K562 (cell line): ENCODE measurements at regions not wholly inside any gene's neighbourhood (a gene's known extent, or its start where the extent isn't known, plus 50 kb on each side); places are given as distances from the start of the nearest gene placed in this dataset.

Experiments used
- ATAC-seq: fragments of 200-7000 bp; cut with Tn5 transposase; 3 replicates; pipeline ENCODE4 v1.9.1; 2020; ENCODE audit warnings: moderate library complexity
- BruUV-seq: library from RNA; stranded (reverse); fragments of 400-500 nt; replicated peaks from 2 replicates; lab custom pipeline; 2021; lab: Mats Ljungman, UMichigan
- CTCF ChIA-PET: fragments of 300-600 bp; formaldehyde crosslinking; extraction: SDS; loops from one replicate; lab custom pipeline; 2021; ENCODE audit warnings: low intra/inter-chr PET ratio; lab: Yijun Ruan, JAX
- POLR2A ChIA-PET: fragments of 300-600, 350-650 bp; sonication (Branson Sonifier 250); formaldehyde crosslinking; extraction: SDS; loops from one replicate; lab custom pipeline; 2021; ENCODE audit warnings: antibody characterized with exemption, inconsistent platforms; lab: Yijun Ruan, JAX
- DNase-seq, 4 experiments: peaks; one replicate each; pipeline versions ENCODE4 v3.0.0 to v3.0.0-alpha.2; 2011 to 2018; ENCODE audit warnings: low spot score in 3 of 4, mixed read lengths in 3 of 4; ENCODE audit errors: extremely low read depth in 1 of 4
- FAIRE-seq: peaks from 2 replicates; lab custom pipeline; 2011; peaks lifted over from hg19 to GRCh38; lab: Jason Lieb, UNC
- H2AFZ ChIP-seq: 2 replicates; pipeline ENCODE4 v1.6.0; 2011; ENCODE audit warnings: low read depth, low read length, control low read depth, inconsistent platforms
- H3K27ac ChIP-seq: fragments of 200-600 bp; 3 replicates; pipeline ENCODE4 v1.8.0; 2011; ENCODE audit warnings: low read depth, mild to moderate bottlenecking, control low read depth, inconsistent platforms, low read length, moderate library complexity, mixed read lengths; ENCODE audit errors: extremely low read depth
- H3K27me3 ChIP-seq, 2 experiments: fragments of 300-600 bp in 1 of 2; 2 replicates in 1 of 2; 3 replicates in 1 of 2; pipeline versions ENCODE4 v1.6.0 to v1.8.0; 2011; ENCODE audit warnings: inconsistent platforms in 2 of 2, low read length in 2 of 2, mild to moderate bottlenecking in 1 of 2, mixed read lengths in 1 of 2, moderate library complexity in 1 of 2; ENCODE audit not compliant: control insufficient read depth in 2 of 2, insufficient read depth in 2 of 2
- H3K36me3 ChIP-seq: fragments of 300-600 bp; 3 replicates; pipeline ENCODE4 v1.8.0; 2011; ENCODE audit warnings: mild to moderate bottlenecking, low read length, inconsistent platforms; ENCODE audit not compliant: control insufficient read depth, insufficient read depth
- H3K4me1 ChIP-seq, 2 experiments: fragments of 200-600 bp in 1 of 2; replicated peaks in 1 of 2; 2 replicates in 1 of 2; 3 replicates in 1 of 2; pipeline versions ENCODE4 v1.5.1 to v1.8.0; 2011; ENCODE audit warnings: inconsistent platforms in 2 of 2, low read length in 2 of 2, mild to moderate bottlenecking in 1 of 2, mixed read lengths in 1 of 2, moderate library complexity in 1 of 2; ENCODE audit not compliant: control insufficient read depth in 2 of 2, insufficient read depth in 2 of 2
- H3K4me2 ChIP-seq: 2 replicates; pipeline ENCODE4 v1.6.1; 2011; ENCODE audit warnings: low read length, control low read depth, inconsistent platforms, mixed read lengths; ENCODE audit not compliant: insufficient read depth
- H3K4me3 ChIP-seq: fragments of 200-600 bp; sonication (generic), shearing (Covaris generic); 2 replicates; pipeline ENCODE4 v1.5.1; 2016; ENCODE audit warnings: control low read depth, inconsistent platforms
- H3K79me2 ChIP-seq: fragments of 200-600 bp; 3 replicates; pipeline ENCODE4 v1.8.0; 2011; ENCODE audit warnings: low read length, inconsistent platforms; ENCODE audit not compliant: control insufficient read depth, insufficient read depth
- H3K9ac ChIP-seq, 2 experiments: 2 replicates each; pipeline versions ENCODE4 v1.6.0 to v1.6.1; 2011; ENCODE audit warnings: low read depth in 2 of 2, low read length in 2 of 2, control low read depth in 1 of 2, inconsistent platforms in 1 of 2, mild to moderate bottlenecking in 1 of 2, mixed read lengths in 1 of 2; ENCODE audit not compliant: insufficient read depth in 1 of 2
- H3K9me1 ChIP-seq: one replicate; pipeline ENCODE4 v1.6.0; 2011; ENCODE audit warnings: inconsistent platforms, mild to moderate bottlenecking, low read length, moderate library complexity; ENCODE audit not compliant: control insufficient read depth, insufficient read depth
- H3K9me3 ChIP-seq: replicated peaks from 2 replicates; pipeline ENCODE4 v1.5.1; 2011; ENCODE audit warnings: low read depth, low read length, inconsistent platforms; ENCODE audit not compliant: control insufficient read depth, insufficient read depth
- H4K20me1 ChIP-seq: replicated peaks from 2 replicates; pipeline ENCODE4 v1.6.1; 2011; ENCODE audit warnings: low read length, inconsistent platforms, mixed read lengths; ENCODE audit not compliant: control insufficient read depth, insufficient read depth
- CTCF ChIP-seq, 3 experiments: IDR thresholded peaks in 2 of 3; conservative IDR thresholded peaks in 1 of 3; 2 replicates each; pipeline ENCODE4 v1.5.1; 2011 to 2012; ENCODE audit warnings: low read length in 3 of 3, mild to moderate bottlenecking in 3 of 3, control low read depth in 2 of 3, improper control_type of control experiment in 1 of 3, inconsistent platforms in 1 of 3, low read depth in 1 of 3, mixed read lengths in 1 of 3, moderate library complexity in 1 of 3; ENCODE audit not compliant: insufficient read depth in 2 of 3
- POU5F1 ChIP-seq: fragments of 150-350 bp; IDR thresholded peaks from 2 replicates; pipeline ENCODE4 v1.6.1; 2014; ENCODE audit warnings: borderline replicate concordance, low read length, low read depth, mild to moderate bottlenecking; ENCODE audit not compliant: partially characterized antibody
- WGBS: fragments of 100-300 bp; shearing (Covaris generic); methylation state at CpG from one replicate; pipeline ENCODE4 v1.1.6; 2016; ENCODE audit warnings: low coverage, mixed read lengths; ENCODE audit not compliant: insufficient coverage; ENCODE audit errors: missing lambda C conversion rate; 5-methylcytosine and 5-hydroxymethylcytosine counted together
- in situ Hi-C: fragments of 300-500 bp; cut with MboI; formaldehyde crosslinking; loops from 4 replicates; pipeline ENCODE4 v1.15.0; 2018; ENCODE audit warnings: inconsistent platforms, mixed read lengths
- intact Hi-C: fragments of 100-400 bp; cut with micrococcal nuclease; formaldehyde crosslinking; loops from 2 replicates; pipeline ENCODE4 v1.14.2; 2022

- Histone ChIP-seq H3K9ac (no peak overlapping the region), H3K4me1 (no peaks in the 10 kb centered on the region), H3K9me3 (no peaks in the 10 kb centered on the region), H3K4me3 (no peak overlapping the region), H3K36me3 (no peaks in the 10 kb centered on the region), H2AFZ (no peak overlapping the region), H3K9me1 (no peaks in the 10 kb centered on the region), H3K79me2 (no peaks in the 10 kb centered on the region), H3K27ac (no peak overlapping the region), H3K4me2 (no peak overlapping the region), H3K27me3 (no peaks in the 10 kb centered on the region), H4K20me1 (no peaks in the 10 kb centered on the region)
- CTCF ChIA-PET = no interaction called here
- POLR2A ChIA-PET = no interaction called here
- DNase-seq (peak in 1 of 4 experiments; percentile 1), ATAC-seq (no peak), FAIRE-seq (no peak)
- BruUV-seq = no TSS peak
- TF ChIP-seq CTCF (IDR thresholded peaks at IDR 0.05 in 2 of 3, conservative IDR thresholded peaks at IDR 0.05 in 1 of 3; ENCODE audit: insufficient read depth in 2 of 3, low read depth in 1 of 3, low read length in 3 of 3) (peak in 1 of 3 experiments; percentile 22; a peak in 1 of 6 replicates), POU5F1 (no peak)
- intact Hi-C loops (no loop called here), in situ Hi-C loops (no loop called here)
- WGBS = 2% methylated on average over 16 of the region's 16 CpGs
These were observed 652.2 kb upstream of the RGMB start for GRCh38 chr5:98121036-98121936.
